Nephron (organoid): ENCODE measurements at regions not wholly inside any gene's neighbourhood (a gene's known extent, or its start where the extent isn't known, plus 50 kb on each side); places are given as distances from the start of the nearest gene placed in this dataset.

Experiments used
- H3K27ac Mint-ChIP-seq, 3 experiments: 2 replicates each; pipeline ENCODE4 v1.8.0; 2020; ENCODE audit warnings: mixed read lengths in 3 of 3, mild to moderate bottlenecking in 2 of 3, moderate library complexity in 1 of 3
- H3K27me3 Mint-ChIP-seq: 2 replicates; pipeline ENCODE4 v1.8.0; 2021; ENCODE audit warnings: low read depth, mild to moderate bottlenecking, moderate library complexity, mixed read lengths
- H3K36me3 Mint-ChIP-seq: 2 replicates; pipeline ENCODE4 v1.8.0; 2020; ENCODE audit warnings: low read depth, mixed read lengths
- H3K4me1 Mint-ChIP-seq: 2 replicates; pipeline ENCODE4 v1.8.0; 2020; ENCODE audit warnings: mixed read lengths
- H3K4me3 Mint-ChIP-seq, 3 experiments: 2 replicates each; pipeline ENCODE4 v1.8.0; 2020; ENCODE audit warnings: mild to moderate bottlenecking in 3 of 3, mixed read lengths in 3 of 3, moderate library complexity in 2 of 3
- H3K9me3 Mint-ChIP-seq: 2 replicates; pipeline ENCODE4 v1.8.0; 2020; ENCODE audit warnings: mixed read lengths
- CTCF ChIP-seq, 3 experiments: fragments of 200-600 bp; sonication (generic); IDR thresholded peaks; one replicate each; pipeline ENCODE4 v1.5.0; 2021; ENCODE audit warnings: antibody characterized with exemption in 3 of 3; ENCODE audit not compliant: unreplicated experiment in 3 of 3

- Mint-ChIP-seq H3K27ac (no peak overlapping the region), H3K27me3 (no peaks in the 10 kb centered on the region), H3K4me1 (peaks cover 5% of the 10 kb centered on the region), H3K4me3 (no peak overlapping the region), H3K9me3 (peaks cover 23% of the 10 kb centered on the region), H3K36me3 (peaks cover 4% of the 10 kb centered on the region)
- TF ChIP-seq CTCF (IDR thresholded peaks at IDR 0.05; ENCODE audit: unreplicated experiment in 3 of 3) = no peak
Measured at GRCh38 chr5:68576805-68577204, 361.2 kb downstream of the PIK3R1 start.

GRCh38 chr5:68582284-68582683 lies 366.7 kb downstream of the PIK3R1 start:
- Mint-ChIP-seq H3K27ac (no peak overlapping the region), H3K36me3 (no peaks in the 10 kb centered on the region), H3K27me3 (no peaks in the 10 kb centered on the region), H3K4me1 (peaks cover 5% of the 10 kb centered on the region), H3K9me3 (peaks cover 13% of the 10 kb centered on the region), H3K4me3 (no peak overlapping the region)
- TF ChIP-seq CTCF (IDR thresholded peaks at IDR 0.05; ENCODE audit: unreplicated experiment in 3 of 3) = no peak

- H3K27ac Mint-ChIP-seq = no peak overlapping the region
- peaks cover 2% of the 10 kb centered on the region for H3K9me3 Mint-ChIP-seq
- TF ChIP-seq CTCF (IDR thresholded peaks at IDR 0.05; ENCODE audit: unreplicated experiment in 3 of 3) = no peak
- H3K27me3 Mint-ChIP-seq = no peaks in the 10 kb centered on the region
- no peaks in the 10 kb centered on the region for H3K36me3 Mint-ChIP-seq
- no peak overlapping the region for H3K4me3 Mint-ChIP-seq
- H3K4me1 Mint-ChIP-seq = no peaks in the 10 kb centered on the region
Measured at GRCh38 chr5:68587171-68587570, 371.6 kb downstream of the PIK3R1 start.

GRCh38 chr5:68591850-68592249 lies 376.3 kb downstream of the PIK3R1 start:
- peaks cover 10% of the 10 kb centered on the region for H3K4me1 Mint-ChIP-seq
- peaks cover 4% of the 10 kb centered on the region for H3K9me3 Mint-ChIP-seq
- H3K27me3 Mint-ChIP-seq = peaks cover 5% of the 10 kb centered on the region
- no peaks in the 10 kb centered on the region for H3K36me3 Mint-ChIP-seq
- TF ChIP-seq CTCF (IDR thresholded peaks at IDR 0.05; ENCODE audit: unreplicated experiment in 3 of 3) = no peak
- no peak overlapping the region for H3K27ac Mint-ChIP-seq
- no peak overlapping the region for H3K4me3 Mint-ChIP-seq

GRCh38 chr5:68592351-68592750 lies 376.8 kb downstream of the PIK3R1 start:
- Mint-ChIP-seq H3K27me3 (peaks cover 5% of the 10 kb centered on the region), H3K36me3 (no peaks in the 10 kb centered on the region), H3K27ac (peak overlapping the region in 2 of 3 experiments; percentile 6 to 39), H3K4me1 (peaks cover 10% of the 10 kb centered on the region), H3K4me3 (no peak overlapping the region), H3K9me3 (peaks cover 4% of the 10 kb centered on the region)
- TF ChIP-seq CTCF (IDR thresholded peaks at IDR 0.05; ENCODE audit: unreplicated experiment in 3 of 3) = no peak

- Mint-ChIP-seq H3K9me3 (peaks cover 4% of the 10 kb centered on the region), H3K27me3 (peaks cover 5% of the 10 kb centered on the region), H3K27ac (peak overlapping the region in 2 of 3 experiments; percentile 6 to 39), H3K4me3 (no peak overlapping the region), H3K4me1 (peaks cover 10% of the 10 kb centered on the region), H3K36me3 (no peaks in the 10 kb centered on the region)
- no peak for TF ChIP-seq CTCF (IDR thresholded peaks at IDR 0.05; ENCODE audit: unreplicated experiment in 3 of 3)
Measured at GRCh38 chr5:68593211-68593671, 377.7 kb downstream of the PIK3R1 start.
